GM12891 (cell line): ENCODE measurements at regions not wholly inside any gene's neighbourhood (a gene's known extent, or its start where the extent isn't known, plus 50 kb on each side); places are given as distances from the start of the nearest gene placed in this dataset.

Experiments
- POLR2A ChIP-seq: IDR thresholded peaks from 2 replicates; pipeline ENCODE4 v1.6.1; 2011; ENCODE audit warnings: low read depth, low read length, control low read depth
- POLR2AphosphoS5 ChIP-seq: IDR thresholded peaks from 2 replicates; pipeline ENCODE4 v1.6.1; 2011; ENCODE audit warnings: low read depth, low read length, control low read depth
- TAF1 ChIP-seq: IDR thresholded peaks from 2 replicates; pipeline ENCODE4 v1.6.1; 2011; ENCODE audit warnings: low read depth, low read length, control low read depth

DNA sequence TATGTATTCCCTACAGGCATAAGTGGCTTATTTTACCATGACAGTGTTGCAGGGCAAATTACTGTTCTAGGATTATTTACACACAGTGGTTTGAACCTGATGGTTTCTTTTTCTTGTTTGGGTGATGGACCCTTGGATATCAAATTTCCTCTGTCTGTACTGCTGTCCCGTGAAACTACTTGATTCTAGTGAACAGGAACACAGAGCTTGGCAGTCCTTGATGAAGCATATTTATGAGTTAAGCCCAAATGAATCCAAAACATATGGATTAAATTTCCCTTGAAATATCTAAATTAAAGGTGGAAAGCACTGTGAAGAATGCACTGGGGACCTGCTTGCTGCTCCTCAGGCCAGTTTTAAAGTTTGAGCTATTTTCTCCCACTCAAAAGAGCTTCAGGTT is 635.3 kb downstream of the INHBA start:
- TF ChIP-seq POLR2A (no peak), TAF1 (no peak), POLR2AphosphoS5 (no peak)
